ENCODE measurements at regions not wholly inside any gene's neighbourhood (a gene's known extent, or its start where the extent isn't known, plus 50 kb on each side); places are given as distances from the start of the nearest gene placed in this dataset.
"Not testable (repeated sequence)": the region's sequence is repeated elsewhere in the genome, so short reads cannot be mapped to it uniquely, and the experiment has no call there.

GRCh38 chr5:101458587-101458986 lies 555.5 kb upstream of the ST8SIA4 start:
- TF ChIP-seq CTCF (IDR thresholded peaks at IDR 0.05), result no peak
- no peak for TF ChIP-seq POLR2A (IDR thresholded peaks at IDR 0.05)
- Histone ChIP-seq H3K27ac (no peak overlapping the region), H3K27me3 (no peaks in the 10 kb centered on the region), H3K4me1 (no peaks in the 10 kb centered on the region), H3K36me3 (no peaks in the 10 kb centered on the region), H3K4me3 (no peak overlapping the region), H3K9me3 (no peaks in the 10 kb centered on the region)
- no peak for DNase-seq
- intact Hi-C loops (cut with DNase I; ENCODE audit: low total_unique reads), result no loop called here

DNA sequence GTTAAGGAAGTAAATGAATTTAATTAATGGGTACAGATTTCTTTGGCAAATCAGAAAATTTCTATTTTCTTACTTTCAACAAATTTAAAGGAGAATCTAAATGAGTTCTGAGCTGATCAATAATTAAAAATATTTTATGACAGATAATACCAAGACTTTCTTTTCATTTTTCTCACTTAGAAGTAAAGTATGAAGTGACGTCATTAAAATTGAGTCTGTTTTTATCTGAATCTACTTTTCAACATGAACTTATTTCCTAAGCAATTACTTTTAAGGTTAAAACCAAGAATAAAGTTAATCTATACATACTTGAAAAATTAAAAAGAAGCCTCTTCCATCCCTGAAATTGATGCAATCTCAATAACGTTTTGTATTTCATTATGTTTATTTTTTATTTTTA lies 552.8 kb upstream of the ST8SIA4 start:
- H3K36me3 ChIP-seq, result no peaks in the 10 kb centered on the region
- H3K27me3 ChIP-seq, result no peaks in the 10 kb centered on the region
- no peaks in the 10 kb centered on the region for H3K4me1 ChIP-seq
- peaks cover 0 to 3% of the 10 kb centered on the region in 2 donors for H3K9me3 ChIP-seq
- no peak for TF ChIP-seq CTCF (IDR thresholded peaks at IDR 0.05)
- no peak for TF ChIP-seq POLR2A (IDR thresholded peaks at IDR 0.05)
- DNase-seq, result no peak
- H3K27ac ChIP-seq, result no peak overlapping the region
- H3K4me3 ChIP-seq, result no peak overlapping the region
- intact Hi-C loops (cut with DNase I; ENCODE audit: low total_unique reads), result no loop called here

- DNase-seq, result no peak
- H3K27me3 ChIP-seq, result no peaks in the 10 kb centered on the region
- H3K9me3 ChIP-seq, result peaks cover 0 to 3% of the 10 kb centered on the region in 2 donors
- H3K27ac ChIP-seq, result no peak overlapping the region
- no peaks in the 10 kb centered on the region for H3K36me3 ChIP-seq
- no peaks in the 10 kb centered on the region for H3K4me1 ChIP-seq
- TF ChIP-seq POLR2A (IDR thresholded peaks at IDR 0.05) (no peak), CTCF (IDR thresholded peaks at IDR 0.05) (no peak)
- intact Hi-C loops (cut with DNase I; ENCODE audit: low total_unique reads), result no loop called here
- H3K4me3 ChIP-seq, result no peak overlapping the region
Observed at GRCh38 chr5:101455048-101455447, 552.0 kb upstream of the ST8SIA4 start.

DNA sequence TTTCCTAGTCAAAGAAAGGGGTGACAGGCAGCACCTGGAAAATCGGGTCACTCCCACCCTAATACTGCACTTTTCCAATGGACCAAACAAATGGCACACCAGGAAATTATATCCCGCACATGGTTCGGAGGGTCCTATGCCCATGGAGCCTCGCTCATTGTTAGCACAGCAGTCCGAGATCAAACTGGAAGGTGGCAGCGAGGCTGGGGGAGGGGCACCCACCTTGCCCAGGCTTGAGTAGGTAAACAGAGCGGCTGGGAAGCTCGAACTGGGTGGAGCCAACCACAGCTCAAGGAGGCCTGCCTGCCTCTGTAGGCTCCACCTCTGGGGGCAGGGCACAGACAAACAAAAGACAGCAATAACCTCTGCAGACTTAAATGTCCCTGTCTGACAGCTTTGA lies 539.2 kb upstream of the ST8SIA4 start:
- H3K4me1 ChIP-seq; DNase-seq; H3K4me3 ChIP-seq; H3K27ac ChIP-seq; intact Hi-C loops (cut with DNase I; ENCODE audit: low total_unique reads); H3K27me3 ChIP-seq; H3K36me3 ChIP-seq; H3K9me3 ChIP-seq: not testable (repeated sequence)

DNA sequence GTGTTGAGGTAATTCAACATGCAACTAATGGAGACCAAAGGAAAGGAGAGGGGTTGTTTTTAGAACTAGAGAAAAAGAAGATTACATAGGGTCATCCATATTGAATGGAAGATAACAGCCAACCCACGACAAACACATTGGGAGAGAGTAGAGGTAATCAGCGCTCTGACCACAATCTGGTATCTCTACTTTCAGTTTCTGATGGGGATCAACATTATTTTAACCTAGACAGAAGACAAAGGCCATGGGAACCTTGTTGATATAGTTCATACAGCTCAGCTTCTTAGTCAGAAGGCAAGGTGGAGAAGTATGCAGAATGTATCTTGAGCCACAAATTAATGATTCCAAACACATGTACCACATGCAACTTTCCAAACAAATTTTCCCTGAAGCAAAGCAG lies 537.1 kb upstream of the ST8SIA4 start:
- intact Hi-C loops (cut with DNase I; ENCODE audit: low total_unique reads), result no loop called here
- Histone ChIP-seq H3K4me1 (no peaks in the 10 kb centered on the region), H3K27me3 (peaks cover 0 to 4% of the 10 kb centered on the region in 2 donors), H3K4me3 (no peak overlapping the region), H3K9me3 (no peaks in the 10 kb centered on the region), H3K36me3 (peaks cover 0 to 3% of the 10 kb centered on the region in 2 donors), H3K27ac (no peak overlapping the region)
- TF ChIP-seq CTCF (IDR thresholded peaks at IDR 0.05) (no peak), POLR2A (IDR thresholded peaks at IDR 0.05) (no peak)
- DNase-seq, result no peak

- TF ChIP-seq POLR2A (IDR thresholded peaks at IDR 0.05) (no peak), CTCF (IDR thresholded peaks at IDR 0.05) (no peak)
- Histone ChIP-seq H3K4me3 (no peak overlapping the region), H3K9me3 (no peaks in the 10 kb centered on the region), H3K27me3 (peaks cover 0 to 4% of the 10 kb centered on the region in 2 donors), H3K27ac (no peak overlapping the region), H3K36me3 (peaks cover 0 to 3% of the 10 kb centered on the region in 2 donors), H3K4me1 (no peaks in the 10 kb centered on the region)
- intact Hi-C loops (cut with DNase I; ENCODE audit: low total_unique reads), result no loop called here
- DNase-seq, result no peak
Observed at GRCh38 chr5:101437351-101437750, 534.3 kb upstream of the ST8SIA4 start.

All from uterus (tissue), 3 donors.